Stimulated activated CD4-positive, alpha-beta T cell treated with anti-CD3 and anti-CD28 coated beads, Interleukin-15, amount 100 ng/mL, for 24 hours (primary cell): ENCODE measurements at regions not wholly inside any gene's neighbourhood (a gene's known extent, or its start where the extent isn't known, plus 50 kb on each side); places are given as distances from the start of the nearest gene placed in this dataset.
A peak's percentile ranks its signal among the peaks of the same experiment; 100 is the strongest.

ENCODE experiments used
- DNase-seq: peaks from one replicate; pipeline ENCODE4 v3.0.0-alpha.2; 2020

- DNase-seq, result no peak
Observed at GRCh38 chr18:73843455-73843854, 304.2 kb downstream of the FBXO15 start.

DNA sequence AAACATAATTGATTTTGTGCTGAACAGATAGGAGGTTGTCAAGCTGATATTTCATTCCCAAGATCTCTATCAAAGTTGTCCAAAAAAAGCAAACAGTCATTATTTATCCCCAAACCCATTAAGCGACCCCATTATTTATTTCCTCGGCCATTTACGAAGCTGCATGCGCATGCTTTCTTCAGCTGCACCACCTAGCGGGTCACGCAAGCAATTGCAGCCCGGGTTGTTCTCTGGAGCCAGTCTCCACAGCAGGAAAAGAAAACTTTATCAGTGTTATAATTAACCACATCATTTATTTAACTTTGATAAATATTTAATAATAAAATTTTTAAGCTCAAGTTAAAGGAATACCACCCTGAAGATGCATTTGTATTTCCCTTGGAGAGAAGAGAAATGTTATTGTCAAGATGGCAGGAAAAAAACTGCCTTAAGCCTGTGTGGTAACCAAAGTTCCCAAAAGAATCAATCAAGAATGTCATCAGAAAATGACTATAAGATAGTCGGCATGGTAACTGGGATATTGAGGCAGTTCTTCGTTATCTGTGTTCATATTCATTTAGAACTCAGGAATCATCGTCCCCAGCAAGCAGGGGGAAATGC, 304.7 kb downstream of the FBXO15 start:
- peak; percentile 67 for DNase-seq

DNA sequence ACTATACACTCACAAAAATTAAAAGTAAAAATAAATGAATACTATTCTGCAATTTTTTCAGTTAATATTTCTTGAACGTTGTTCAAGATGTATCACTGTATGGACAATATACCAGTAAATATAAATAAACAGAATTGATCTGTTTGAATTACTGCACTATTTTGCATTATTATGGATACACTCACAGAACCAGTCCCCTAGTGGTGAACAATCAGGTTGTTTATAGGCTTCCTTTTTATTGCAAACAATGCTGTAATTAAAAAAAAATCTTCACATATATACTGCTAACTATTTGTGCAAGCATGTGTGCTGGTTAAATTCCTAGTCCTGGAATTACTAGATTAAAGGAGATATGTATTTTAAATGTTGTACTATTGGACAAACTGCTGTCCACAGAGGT, 306.0 kb downstream of the FBXO15 start:
- DNase-seq, result no peak

- DNase-seq, result no peak
Observed at GRCh38 chr18:73840319-73840945, 307.2 kb downstream of the FBXO15 start.

- no peak for DNase-seq
Observed at GRCh38 chr18:73839441-73839840, 308.2 kb downstream of the FBXO15 start.

GRCh38 chr18:73838107-73838506, 309.5 kb downstream of the FBXO15 start:
- DNase-seq, result no peak

- DNase-seq, result no peak
Observed at GRCh38 chr18:73835656-73836364, 311.8 kb downstream of the FBXO15 start.

DNA sequence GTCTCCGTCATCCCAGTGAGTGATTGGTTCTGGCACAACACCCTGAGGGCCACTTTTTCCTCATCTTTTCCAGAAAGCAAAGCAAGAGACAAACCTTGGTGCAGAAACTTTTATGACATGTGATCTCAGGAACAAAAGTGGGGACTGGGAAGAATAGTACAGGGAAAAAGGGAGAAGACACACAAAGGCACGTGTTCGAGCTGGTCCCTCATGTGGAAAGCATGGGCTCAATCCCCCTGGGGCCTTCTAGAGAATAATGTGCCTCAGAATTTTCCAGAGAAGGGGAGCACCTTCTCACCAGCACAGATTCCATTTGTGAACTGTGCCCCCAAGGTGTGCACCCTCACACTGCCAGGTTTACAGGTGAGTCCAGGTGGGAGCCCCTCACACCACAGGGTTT, 312.6 kb downstream of the FBXO15 start:
- DNase-seq, result no peak

- DNase-seq, result no peak
Observed at GRCh38 chr18:73831688-73832087, 315.9 kb downstream of the FBXO15 start.

- DNase-seq, result no peak
Observed at GRCh38 chr18:73829146-73829545, 318.5 kb downstream of the FBXO15 start.

- DNase-seq, result no peak
Observed at GRCh38 chr18:73827801-73828200, 319.8 kb downstream of the FBXO15 start.

DNA sequence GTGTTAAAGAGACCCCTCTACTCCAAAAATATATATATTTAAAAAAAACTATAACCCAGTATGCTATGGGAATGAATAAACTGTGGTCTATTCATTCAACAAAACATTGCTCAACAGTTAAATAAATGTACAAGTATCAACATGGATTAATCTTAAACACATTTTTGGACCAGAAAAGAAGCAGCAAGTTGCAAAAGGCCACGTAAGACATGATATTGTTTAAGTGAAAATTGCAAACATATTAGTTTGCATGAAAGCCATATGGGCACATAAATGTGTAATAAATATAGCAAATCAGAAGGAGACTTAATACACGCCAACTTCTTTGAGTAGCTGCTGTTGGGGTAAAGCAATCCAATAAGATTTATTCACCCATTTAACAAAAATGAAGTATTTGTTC, 321.5 kb downstream of the FBXO15 start:
- no peak for DNase-seq

GRCh38 chr18:73824671-73825070, 323.0 kb downstream of the FBXO15 start:
- DNase-seq, result no peak

DNA sequence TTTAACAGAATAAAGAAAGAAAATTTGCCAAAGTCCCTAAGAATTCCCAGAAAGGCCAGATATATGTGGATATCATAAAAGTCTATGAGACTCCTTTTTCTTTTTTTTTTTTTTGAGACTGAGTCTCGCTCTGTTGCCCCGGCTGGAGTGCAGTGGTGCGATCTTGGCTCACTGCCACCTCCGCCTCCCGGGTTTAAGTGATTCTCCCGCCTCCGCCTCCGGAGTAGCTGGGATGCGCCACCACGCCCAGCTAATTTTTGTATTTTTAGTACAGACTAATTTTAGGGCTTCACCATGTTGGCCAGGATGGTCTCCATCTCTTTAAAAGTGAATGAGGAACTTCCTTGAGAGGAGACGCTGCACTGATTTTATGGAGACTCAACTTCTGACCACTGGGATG, 335.2 kb downstream of the FBXO15 start:
- DNase-seq, result no peak

DNA sequence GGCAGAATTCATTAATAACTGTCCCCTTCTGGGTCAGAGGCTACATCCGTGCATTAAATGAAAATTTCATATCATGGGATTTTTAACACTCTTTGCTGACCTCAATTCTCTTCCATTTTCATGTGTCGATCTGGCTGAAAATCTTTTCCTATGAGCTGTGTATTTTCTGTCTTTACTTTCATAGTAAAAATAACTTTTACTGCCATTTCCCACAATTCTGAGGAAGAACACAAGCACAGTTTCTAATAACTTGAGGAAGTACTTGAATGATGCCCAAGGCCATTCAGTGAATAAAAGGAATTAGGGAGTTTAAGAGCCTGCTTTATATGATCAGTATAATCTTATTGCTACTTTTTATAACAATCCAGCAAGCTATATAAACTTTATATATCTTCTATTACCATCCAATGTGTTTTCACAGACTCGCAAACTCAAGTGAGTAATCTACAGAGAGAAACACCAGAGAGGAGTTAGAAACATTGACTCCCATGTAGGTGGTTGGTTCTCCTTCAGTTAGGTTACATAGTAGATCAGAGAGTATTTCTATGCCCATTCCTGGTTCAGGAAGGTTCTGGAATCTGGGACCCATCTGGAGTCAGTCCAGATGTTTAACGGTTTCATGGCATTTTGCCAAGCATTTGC, 340.0 kb downstream of the FBXO15 start:
- DNase-seq, result no peak

DNA sequence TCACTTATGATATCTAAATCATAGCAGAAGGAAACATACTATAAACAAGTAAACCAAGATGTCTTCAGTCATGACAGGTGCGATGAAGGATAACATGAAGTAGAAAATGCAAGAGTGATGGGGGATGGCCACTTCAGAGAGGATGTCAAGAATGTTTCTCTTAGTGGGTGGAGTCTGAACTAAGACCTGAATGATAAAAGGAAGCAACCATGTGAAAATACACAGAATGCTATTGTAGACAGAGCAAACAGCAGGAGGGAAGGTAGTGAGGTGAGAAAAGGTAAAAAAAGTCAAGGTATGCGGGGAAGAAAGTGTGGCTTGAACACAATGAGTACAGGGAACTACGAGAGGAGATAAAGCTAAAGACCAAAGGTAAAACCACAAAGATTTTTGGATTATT, 341.6 kb downstream of the FBXO15 start:
- no peak for DNase-seq

- no peak for DNase-seq
Observed at GRCh38 chr18:73797419-73797818, 350.2 kb downstream of the FBXO15 start.

GRCh38 chr18:73793386-73793785, 354.2 kb downstream of the FBXO15 start:
- DNase-seq, result no peak

- no peak for DNase-seq
Observed at GRCh38 chr18:73791081-73791480, 356.6 kb downstream of the FBXO15 start.

- no peak for DNase-seq
Observed at GRCh38 chr18:73790587-73790986, 357.0 kb downstream of the FBXO15 start.

- DNase-seq, result no peak
Observed at GRCh38 chr18:73787316-73787715, 360.3 kb downstream of the FBXO15 start.

- no peak for DNase-seq
Observed at GRCh38 chr18:73785300-73785699, 362.3 kb downstream of the FBXO15 start.

GRCh38 chr18:73784853-73785252, 362.8 kb downstream of the FBXO15 start:
- no peak for DNase-seq

DNA sequence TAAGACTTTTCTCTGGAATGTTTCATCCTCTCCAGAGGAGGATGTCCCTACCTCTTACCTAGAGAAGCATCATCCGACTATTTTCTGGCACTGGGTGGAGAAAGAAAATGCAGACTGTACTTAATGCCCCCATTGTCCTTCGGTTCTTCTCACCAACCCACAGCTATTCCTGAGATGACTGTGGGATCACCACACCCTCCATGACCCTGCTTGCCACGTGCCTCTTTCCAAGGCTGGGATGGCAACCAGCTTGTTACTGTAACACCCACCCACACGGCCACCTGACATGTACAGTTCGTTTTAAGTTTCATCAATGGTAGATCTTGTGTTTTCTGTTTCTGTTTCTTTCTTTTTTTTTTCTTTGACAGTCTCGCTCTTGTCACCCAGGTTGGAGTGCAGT, 365.2 kb downstream of the FBXO15 start:
- no peak for DNase-seq
